ENCODE measurements at regions not wholly inside any gene's neighbourhood (a gene's known extent, or its start where the extent isn't known, plus 50 kb on each side); places are given as distances from the start of the nearest gene placed in this dataset.

- H3K4me3 ChIP-seq = no peak overlapping the region
- no peak for TF ChIP-seq CTCF (IDR thresholded peaks at IDR 0.05)
- no peaks in the 10 kb centered on the region for H3K36me3 ChIP-seq
- H3K27ac ChIP-seq = no peak overlapping the region
- intact Hi-C loops (cut with DNase I) = no loop called here
- no peaks in the 10 kb centered on the region for H3K9me3 ChIP-seq
- ATAC-seq = no peak
- no peak for DNase-seq
- no peaks in the 10 kb centered on the region for H3K27me3 ChIP-seq (ENCODE audit: low read depth)
- no peaks in the 10 kb centered on the region for H3K4me1 ChIP-seq
Observed at GRCh38 chr15:96551196-96551595, 220.7 kb downstream of the NR2F2 start.

GRCh38 chr15:96551722-96552121 lies 221.2 kb downstream of the NR2F2 start:
- H3K36me3 ChIP-seq = no peaks in the 10 kb centered on the region
- no peaks in the 10 kb centered on the region for H3K9me3 ChIP-seq
- no peaks in the 10 kb centered on the region for H3K27me3 ChIP-seq (ENCODE audit: low read depth)
- no peaks in the 10 kb centered on the region for H3K4me1 ChIP-seq
- intact Hi-C loops (cut with DNase I) = no loop called here
- no peak overlapping the region for H3K4me3 ChIP-seq
- no peak for TF ChIP-seq CTCF (IDR thresholded peaks at IDR 0.05)
- no peak overlapping the region for H3K27ac ChIP-seq
- ATAC-seq (no peak), DNase-seq (no peak)

GRCh38 chr15:96553006-96553405 lies 222.5 kb downstream of the NR2F2 start:
- DNase-seq (no peak), ATAC-seq (no peak)
- intact Hi-C loops (cut with DNase I) = no loop called here
- Histone ChIP-seq H3K36me3 (no peaks in the 10 kb centered on the region), H3K9me3 (no peaks in the 10 kb centered on the region), H3K27me3 (ENCODE audit: low read depth) (no peaks in the 10 kb centered on the region), H3K4me3 (no peak overlapping the region), H3K4me1 (no peaks in the 10 kb centered on the region), H3K27ac (no peak overlapping the region)
- no peak for TF ChIP-seq CTCF (IDR thresholded peaks at IDR 0.05)

- H3K27ac ChIP-seq = no peak overlapping the region
- no peaks in the 10 kb centered on the region for H3K36me3 ChIP-seq
- H3K9me3 ChIP-seq = no peaks in the 10 kb centered on the region
- ATAC-seq (no peak), DNase-seq (no peak)
- no peaks in the 10 kb centered on the region for H3K4me1 ChIP-seq
- intact Hi-C loops (cut with DNase I) = no loop called here
- no peak for TF ChIP-seq CTCF (IDR thresholded peaks at IDR 0.05)
- H3K27me3 ChIP-seq (ENCODE audit: low read depth) = no peaks in the 10 kb centered on the region
- no peak overlapping the region for H3K4me3 ChIP-seq
Observed at GRCh38 chr15:96553451-96553850, 223.0 kb downstream of the NR2F2 start.

GRCh38 chr15:96553931-96554330 lies 223.4 kb downstream of the NR2F2 start:
- no peak overlapping the region for H3K4me3 ChIP-seq
- DNase-seq (no peak), ATAC-seq (no peak)
- intact Hi-C loops (cut with DNase I) = no loop called here
- TF ChIP-seq CTCF (IDR thresholded peaks at IDR 0.05) = no peak
- no peaks in the 10 kb centered on the region for H3K9me3 ChIP-seq
- no peaks in the 10 kb centered on the region for H3K27me3 ChIP-seq (ENCODE audit: low read depth)
- no peaks in the 10 kb centered on the region for H3K36me3 ChIP-seq
- H3K27ac ChIP-seq = no peak overlapping the region
- H3K4me1 ChIP-seq = no peaks in the 10 kb centered on the region

GRCh38 chr15:96554541-96554940 lies 224.0 kb downstream of the NR2F2 start:
- ATAC-seq = no peak
- Histone ChIP-seq H3K27ac (no peak overlapping the region), H3K36me3 (no peaks in the 10 kb centered on the region), H3K9me3 (no peaks in the 10 kb centered on the region), H3K27me3 (ENCODE audit: low read depth) (no peaks in the 10 kb centered on the region), H3K4me3 (no peak overlapping the region), H3K4me1 (no peaks in the 10 kb centered on the region)
- no peak for TF ChIP-seq CTCF (IDR thresholded peaks at IDR 0.05)
- no peak for DNase-seq
- intact Hi-C loops (cut with DNase I) = no loop called here
